ENCODE measurements at regions not wholly inside any gene's neighbourhood (a gene's known extent, or its start where the extent isn't known, plus 50 kb on each side); places are given as distances from the start of the nearest gene placed in this dataset.

DNA sequence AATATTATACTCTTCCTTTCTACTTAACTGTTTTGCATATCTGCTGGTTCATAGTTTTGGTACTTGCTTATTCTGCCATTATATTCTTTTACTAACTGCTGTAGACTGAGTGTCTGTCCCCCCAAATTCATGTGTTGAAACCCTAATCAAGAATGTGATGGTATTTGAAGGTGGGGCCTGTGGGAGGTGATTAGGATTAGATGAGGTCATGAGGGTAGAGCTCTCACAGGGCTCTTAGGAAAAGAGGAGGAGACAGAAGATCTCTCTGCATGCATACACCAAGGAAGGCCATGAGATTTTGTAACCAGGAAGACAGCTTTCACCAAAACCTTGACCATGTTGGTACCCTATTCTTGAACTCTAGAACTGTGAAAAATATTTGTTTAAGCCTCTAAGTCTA, 354.1 kb upstream of the B3GALT2 start:
- no peak for TF ChIP-seq POLR2AphosphoS5 (IDR thresholded peaks at IDR 0.05; ENCODE audit: low read length)
- TF ChIP-seq CHD2 (IDR thresholded peaks at IDR 0.05; ENCODE audit: borderline replicate concordance, low read depth, low read length): no peak
- no peak for TF ChIP-seq HDAC6 (IDR thresholded peaks at IDR 0.05; ENCODE audit: unreplicated experiment)
- TF ChIP-seq, protein P1, sequence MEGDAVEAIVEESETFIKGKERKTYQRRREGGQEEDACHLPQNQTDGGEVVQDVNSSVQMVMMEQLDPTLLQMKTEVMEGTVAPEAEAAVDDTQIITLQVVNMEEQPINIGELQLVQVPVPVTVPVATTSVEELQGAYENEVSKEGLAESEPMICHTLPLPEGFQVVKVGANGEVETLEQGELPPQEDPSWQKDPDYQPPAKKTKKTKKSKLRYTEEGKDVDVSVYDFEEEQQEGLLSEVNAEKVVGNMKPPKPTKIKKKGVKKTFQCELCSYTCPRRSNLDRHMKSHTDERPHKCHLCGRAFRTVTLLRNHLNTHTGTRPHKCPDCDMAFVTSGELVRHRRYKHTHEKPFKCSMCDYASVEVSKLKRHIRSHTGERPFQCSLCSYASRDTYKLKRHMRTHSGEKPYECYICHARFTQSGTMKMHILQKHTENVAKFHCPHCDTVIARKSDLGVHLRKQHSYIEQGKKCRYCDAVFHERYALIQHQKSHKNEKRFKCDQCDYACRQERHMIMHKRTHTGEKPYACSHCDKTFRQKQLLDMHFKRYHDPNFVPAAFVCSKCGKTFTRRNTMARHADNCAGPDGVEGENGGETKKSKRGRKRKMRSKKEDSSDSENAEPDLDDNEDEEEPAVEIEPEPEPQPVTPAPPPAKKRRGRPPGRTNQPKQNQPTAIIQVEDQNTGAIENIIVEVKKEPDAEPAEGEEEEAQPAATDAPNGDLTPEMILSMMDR (IDR thresholded peaks at IDR 0.05 in 2 of 3, conservative IDR thresholded peaks at IDR 0.05 in 1 of 3; ENCODE audit: control insufficient read depth in 2 of 3, extremely low read depth in 1 of 3, insufficient read depth in 1 of 3, low read depth in 3 of 3, low read length in 3 of 3): no peak
- no peak for TF ChIP-seq SMC3 (IDR thresholded peaks at IDR 0.05; ENCODE audit: borderline replicate concordance, low read length)
- no peak for TF ChIP-seq MTA3 (IDR thresholded peaks at IDR 0.05; ENCODE audit: borderline replicate concordance, low read length)
- no peak for TF ChIP-seq WRNIP1 (IDR thresholded peaks at IDR 0.05; ENCODE audit: borderline replicate concordance, low read depth, low read length)
- no peak for TF ChIP-seq MAX (IDR thresholded peaks at IDR 0.05; ENCODE audit: low read depth, low read length)
- no peak for TF ChIP-seq POLR2A (IDR thresholded peaks at IDR 0.05; ENCODE audit: low read depth, low read length)
- TF ChIP-seq, protein P2, sequence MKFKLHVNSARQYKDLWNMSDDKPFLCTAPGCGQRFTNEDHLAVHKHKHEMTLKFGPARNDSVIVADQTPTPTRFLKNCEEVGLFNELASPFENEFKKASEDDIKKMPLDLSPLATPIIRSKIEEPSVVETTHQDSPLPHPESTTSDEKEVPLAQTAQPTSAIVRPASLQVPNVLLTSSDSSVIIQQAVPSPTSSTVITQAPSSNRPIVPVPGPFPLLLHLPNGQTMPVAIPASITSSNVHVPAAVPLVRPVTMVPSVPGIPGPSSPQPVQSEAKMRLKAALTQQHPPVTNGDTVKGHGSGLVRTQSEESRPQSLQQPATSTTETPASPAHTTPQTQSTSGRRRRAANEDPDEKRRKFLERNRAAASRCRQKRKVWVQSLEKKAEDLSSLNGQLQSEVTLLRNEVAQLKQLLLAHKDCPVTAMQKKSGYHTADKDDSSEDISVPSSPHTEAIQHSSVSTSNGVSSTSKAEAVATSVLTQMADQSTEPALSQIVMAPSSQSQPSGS (IDR thresholded peaks at IDR 0.05; ENCODE audit: low read length): no peak
- TF ChIP-seq, protein P3, sequence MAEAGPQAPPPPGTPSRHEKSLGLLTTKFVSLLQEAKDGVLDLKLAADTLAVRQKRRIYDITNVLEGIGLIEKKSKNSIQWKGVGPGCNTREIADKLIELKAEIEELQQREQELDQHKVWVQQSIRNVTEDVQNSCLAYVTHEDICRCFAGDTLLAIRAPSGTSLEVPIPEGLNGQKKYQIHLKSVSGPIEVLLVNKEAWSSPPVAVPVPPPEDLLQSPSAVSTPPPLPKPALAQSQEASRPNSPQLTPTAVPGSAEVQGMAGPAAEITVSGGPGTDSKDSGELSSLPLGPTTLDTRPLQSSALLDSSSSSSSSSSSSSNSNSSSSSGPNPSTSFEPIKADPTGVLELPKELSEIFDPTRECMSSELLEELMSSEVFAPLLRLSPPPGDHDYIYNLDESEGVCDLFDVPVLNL (IDR thresholded peaks at IDR 0.05; ENCODE audit: low read depth, low read length): no peak
- TF ChIP-seq ZNF384 (IDR thresholded peaks at IDR 0.05; ENCODE audit: borderline replicate concordance, low read depth, low read length): no peak
- no peak for TF ChIP-seq MEF2A (IDR thresholded peaks at IDR 0.05; ENCODE audit: insufficient read depth, low read depth, low read length)
- TF ChIP-seq EP300 (IDR thresholded peaks at IDR 0.05; ENCODE audit: borderline replicate concordance in 1 of 2, control insufficient read depth in 1 of 2, low read depth in 2 of 2, low read length in 2 of 2): no peak
